GM12875 (cell line): ENCODE measurements at regions not wholly inside any gene's neighbourhood (a gene's known extent, or its start where the extent isn't known, plus 50 kb on each side); places are given as distances from the start of the nearest gene placed in this dataset.

Source experiments
- H3K4me3 ChIP-seq: one replicate; pipeline ENCODE4 v1.5.1; 2011; ENCODE audit warnings: low read depth, low read length, control low read depth
- CTCF ChIP-seq: IDR thresholded peaks from 2 replicates; pipeline ENCODE4 v1.5.1; 2011; ENCODE audit warnings: low read depth, mild to moderate bottlenecking, control low read depth, inconsistent platforms, low read length, moderate library complexity, borderline replicate concordance; ENCODE audit not compliant: insufficient read depth

- no peak overlapping the region for H3K4me3 ChIP-seq
- TF ChIP-seq CTCF, result no peak
Observed at GRCh38 chr6:100217225-100218012, 223.4 kb upstream of the MCHR2 start.

DNA sequence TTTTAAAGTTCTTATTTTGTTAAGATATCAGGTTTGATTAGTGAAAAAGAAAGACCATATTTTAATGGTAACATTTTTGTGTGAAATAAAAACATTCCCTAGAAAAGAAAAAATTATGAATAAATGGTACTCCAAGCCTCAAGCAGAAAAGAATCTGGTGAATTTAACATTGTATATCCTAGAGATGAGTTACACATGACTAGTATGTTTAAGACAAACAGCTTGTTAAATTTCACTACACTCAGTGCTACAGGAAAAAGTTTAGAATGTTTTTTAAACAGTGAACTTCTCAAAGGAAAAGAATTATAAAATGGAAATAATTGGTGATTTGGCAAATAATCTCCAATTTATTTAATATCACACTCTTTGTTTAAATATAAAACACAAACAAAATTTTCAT is 222.7 kb upstream of the MCHR2 start:
- TF ChIP-seq CTCF, result no peak
- H3K4me3 ChIP-seq, result no peak overlapping the region

- no peak for TF ChIP-seq CTCF
- H3K4me3 ChIP-seq, result no peak overlapping the region
Observed at GRCh38 chr6:100212131-100212530, 218.1 kb upstream of the MCHR2 start.

- H3K4me3 ChIP-seq, result no peak overlapping the region
Observed at GRCh38 chr6:100210137-100211117, 216.4 kb upstream of the MCHR2 start.

GRCh38 chr6:100209323-100210136 is 215.5 kb upstream of the MCHR2 start:
- no peak for TF ChIP-seq CTCF
- no peak overlapping the region for H3K4me3 ChIP-seq

More at GRCh38 chr6:100210137-100211117, 216.4 kb upstream of the MCHR2 start:
- TF ChIP-seq CTCF, result no peak

- no peak overlapping the region for H3K4me3 ChIP-seq
- no peak for TF ChIP-seq CTCF
Observed at GRCh38 chr6:100203400-100203799, 209.4 kb upstream of the MCHR2 start.
